Trophoblast cell (in vitro differentiated cells and primary cell): ENCODE measurements at regions not wholly inside any gene's neighbourhood (a gene's known extent, or its start where the extent isn't known, plus 50 kb on each side); places are given as distances from the start of the nearest gene placed in this dataset.

Experiments used
- DNase-seq, 2 donors: peaks; one replicate each; pipeline ENCODE4 v3.0.0-alpha.2; 2016
- H2AFZ ChIP-seq: 2 replicates; pipeline ENCODE4 v1.6.1; 2013; ENCODE audit warnings: low read length, moderate library complexity, mild to moderate bottlenecking; ENCODE audit not compliant: insufficient read depth, poor library complexity
- H2AK5ac ChIP-seq: 2 replicates; pipeline ENCODE4 v1.6.1; 2013; ENCODE audit warnings: mild to moderate bottlenecking, low read length
- H2BK120ac ChIP-seq: 2 replicates; pipeline ENCODE4 v1.6.1; 2013; ENCODE audit warnings: low read length, mild to moderate bottlenecking, moderate library complexity; ENCODE audit not compliant: insufficient read depth, poor library complexity
- H2BK12ac ChIP-seq: 2 replicates; pipeline ENCODE4 v1.6.1; 2013; ENCODE audit warnings: mild to moderate bottlenecking, low read length, moderate library complexity
- H2BK5ac ChIP-seq: 2 replicates; pipeline ENCODE4 v1.6.1; 2013; ENCODE audit warnings: low read length, low read depth, moderate library complexity, mild to moderate bottlenecking; ENCODE audit not compliant: poor library complexity
- H3K14ac ChIP-seq: 2 replicates; pipeline ENCODE4 v1.6.1; 2013; ENCODE audit warnings: mild to moderate bottlenecking, low read length
- H3K18ac ChIP-seq: 2 replicates; pipeline ENCODE4 v1.6.1; 2013; ENCODE audit warnings: mild to moderate bottlenecking, low read length
- H3K23ac ChIP-seq: 2 replicates; pipeline ENCODE4 v1.6.1; 2013; ENCODE audit warnings: low read length
- H3K27ac ChIP-seq: 2 replicates; pipeline ENCODE4 v1.5.1; 2013; ENCODE audit warnings: low read depth, mild to moderate bottlenecking, inconsistent platforms, low read length, moderate library complexity
- H3K27me3 ChIP-seq: 2 replicates; pipeline ENCODE4 v1.6.1; 2013; ENCODE audit warnings: inconsistent platforms, mild to moderate bottlenecking, low read length, moderate library complexity; ENCODE audit not compliant: insufficient read depth
- H3K36me3 ChIP-seq, 2 experiments: 1 replicate in 1 of 2; 2 replicates in 1 of 2; pipeline ENCODE4 v1.6.1; 2013; ENCODE audit warnings: low read length in 2 of 2, mild to moderate bottlenecking in 2 of 2, moderate library complexity in 1 of 2; ENCODE audit not compliant: insufficient read depth in 2 of 2, control insufficient read depth in 1 of 2
- H3K4ac ChIP-seq: 2 replicates; pipeline ENCODE4 v1.6.1; 2013; ENCODE audit warnings: low read depth, mild to moderate bottlenecking, low read length, moderate library complexity
- H3K4me1 ChIP-seq, 2 experiments: 1 replicate in 1 of 2; 2 replicates in 1 of 2; pipeline ENCODE4 v1.6.1; 2013; ENCODE audit warnings: low read length in 2 of 2, mild to moderate bottlenecking in 2 of 2, moderate library complexity in 1 of 2; ENCODE audit not compliant: insufficient read depth in 2 of 2, control insufficient read depth in 1 of 2
- H3K4me2 ChIP-seq: 2 replicates; pipeline ENCODE4 v1.6.1; 2013; ENCODE audit warnings: inconsistent platforms, mild to moderate bottlenecking, low read length, moderate library complexity
- H3K4me3 ChIP-seq: 2 replicates; pipeline ENCODE4 v1.5.1; 2013; ENCODE audit warnings: mild to moderate bottlenecking, low read depth, low read length, inconsistent platforms
- H3K79me1 ChIP-seq: one replicate; pipeline ENCODE4 v1.6.1; 2013; ENCODE audit warnings: low read length
- H3K79me2 ChIP-seq: 2 replicates; pipeline ENCODE4 v1.6.1; 2013; ENCODE audit warnings: low read length, mild to moderate bottlenecking; ENCODE audit not compliant: control insufficient read depth, insufficient read depth, poor library complexity
- H3K9ac ChIP-seq: 2 replicates; pipeline ENCODE4 v1.6.1; 2013; ENCODE audit warnings: mild to moderate bottlenecking, low read length
- H3K9me3 ChIP-seq: 2 replicates; pipeline ENCODE4 v1.6.1; 2013; ENCODE audit warnings: low read depth, mild to moderate bottlenecking, control low read depth, inconsistent platforms, low read length; ENCODE audit not compliant: insufficient read depth
- H4K12ac ChIP-seq: 2 replicates; pipeline ENCODE4 v1.6.1; 2013; ENCODE audit warnings: low read depth, mild to moderate bottlenecking, low read length, moderate library complexity
- H4K8ac ChIP-seq: 2 replicates; pipeline ENCODE4 v1.6.1; 2013; ENCODE audit warnings: low read depth, mild to moderate bottlenecking, low read length, moderate library complexity
- H4K91ac ChIP-seq: one replicate; pipeline ENCODE4 v1.6.1; 2013; ENCODE audit warnings: low read depth, mild to moderate bottlenecking, low read length, moderate library complexity
- WGBS: extraction: QIAGEN DNeasy Blood & Tissue Kit; methylation state at CpG from one replicate; pipeline ENCODE4 v1.1.7; 2013; ENCODE audit warnings: missing lambda C conversion rate; ENCODE audit not compliant: insufficient read length, insufficient coverage; ENCODE audit errors: extremely low coverage; 5-methylcytosine and 5-hydroxymethylcytosine counted together

GRCh38 chr18:75880266-75880665 lies 452.8 kb upstream of the SMIM21 start:
- Histone ChIP-seq H3K4ac (no peak overlapping the region), H4K12ac (no peak overlapping the region), H3K79me2 (no peaks in the 10 kb centered on the region), H3K4me1 (no peaks in the 10 kb centered on the region), H4K91ac (no peak overlapping the region), H3K23ac (no peak overlapping the region), H2BK120ac (no peak overlapping the region), H2AFZ (no peak overlapping the region), H3K14ac (no peak overlapping the region), H3K9ac (no peak overlapping the region), H3K4me2 (no peak overlapping the region), H3K9me3 (peaks cover 2% of the 10 kb centered on the region), H2AK5ac (no peak overlapping the region), H3K79me1 (no peaks in the 10 kb centered on the region), H3K18ac (no peak overlapping the region), H2BK5ac (no peak overlapping the region), H3K36me3 (no peaks in the 10 kb centered on the region), H3K4me3 (no peak overlapping the region), H3K27ac (no peak overlapping the region), H2BK12ac (no peak overlapping the region), H4K8ac (no peak overlapping the region), H3K27me3 (no peaks in the 10 kb centered on the region)
- no peak for DNase-seq
- no CpG with 5 or more reads among the region's 12 CpGs for whole genome bisulfite sequencing

- no CpG with 5 or more reads among the region's 3 CpGs for WGBS
These were observed 451.7 kb upstream of the SMIM21 start for GRCh38 chr18:75879196-75879595.

GRCh38 chr18:75875559-75875958 lies 448.1 kb upstream of the SMIM21 start:
- Histone ChIP-seq H4K8ac (no peak overlapping the region), H2AFZ (no peak overlapping the region), H3K14ac (no peak overlapping the region), H2AK5ac (no peak overlapping the region), H3K4ac (no peak overlapping the region), H3K18ac (no peak overlapping the region), H3K4me3 (no peak overlapping the region), H2BK5ac (no peak overlapping the region), H4K91ac (no peak overlapping the region), H3K36me3 (no peaks in the 10 kb centered on the region), H3K27me3 (no peaks in the 10 kb centered on the region), H3K79me1 (no peaks in the 10 kb centered on the region), H3K4me2 (no peak overlapping the region), H3K9me3 (peaks cover 2% of the 10 kb centered on the region), H4K12ac (no peak overlapping the region), H3K23ac (no peak overlapping the region), H3K9ac (no peak overlapping the region), H2BK120ac (no peak overlapping the region), H2BK12ac (no peak overlapping the region), H3K79me2 (no peaks in the 10 kb centered on the region), H3K27ac (no peak overlapping the region), H3K4me1 (no peaks in the 10 kb centered on the region)
- DNase-seq = no peak
- WGBS = no CpG with 5 or more reads among the region's 10 CpGs

More at GRCh38 chr18:75879196-75879595, 451.7 kb upstream of the SMIM21 start:
- no peaks in the 10 kb centered on the region for H3K79me2 ChIP-seq
- H3K18ac ChIP-seq = no peak overlapping the region
- no peaks in the 10 kb centered on the region for H3K27me3 ChIP-seq
- no peak overlapping the region for H3K14ac ChIP-seq
- no peak overlapping the region for H2AFZ ChIP-seq
- no peak overlapping the region for H3K23ac ChIP-seq
- H3K4ac ChIP-seq = no peak overlapping the region
- H2BK12ac ChIP-seq = no peak overlapping the region
- no peak overlapping the region for H4K12ac ChIP-seq
- no peak overlapping the region for H2BK120ac ChIP-seq
- no peak overlapping the region for H2BK5ac ChIP-seq
- H4K8ac ChIP-seq = no peak overlapping the region
- no peak overlapping the region for H3K4me3 ChIP-seq
- H2AK5ac ChIP-seq = no peak overlapping the region
- no peaks in the 10 kb centered on the region for H3K4me1 ChIP-seq
- H3K79me1 ChIP-seq = no peaks in the 10 kb centered on the region
- no peak for DNase-seq
- H3K9me3 ChIP-seq = peaks cover 2% of the 10 kb centered on the region
- H3K9ac ChIP-seq = no peak overlapping the region
- no peaks in the 10 kb centered on the region for H3K36me3 ChIP-seq
- no peak overlapping the region for H3K4me2 ChIP-seq
- no peak overlapping the region for H3K27ac ChIP-seq
- no peak overlapping the region for H4K91ac ChIP-seq

- H2BK120ac ChIP-seq = no peak overlapping the region
- DNase-seq = no peak
- peaks cover 3 to 4% of the 10 kb centered on the region in 2 experiments for H3K4me1 ChIP-seq
- H2AK5ac ChIP-seq = no peak overlapping the region
- no peak overlapping the region for H3K14ac ChIP-seq
- H4K8ac ChIP-seq = no peak overlapping the region
- WGBS = no CpG with 5 or more reads among the region's 11 CpGs
- no peak overlapping the region for H3K27ac ChIP-seq
- peaks cover 2% of the 10 kb centered on the region for H3K9me3 ChIP-seq
- no peak overlapping the region for H3K18ac ChIP-seq
- H3K36me3 ChIP-seq = no peaks in the 10 kb centered on the region
- no peaks in the 10 kb centered on the region for H3K79me2 ChIP-seq
- H3K4me3 ChIP-seq = no peak overlapping the region
- H2BK5ac ChIP-seq = no peak overlapping the region
- H2AFZ ChIP-seq = no peak overlapping the region
- no peak overlapping the region for H3K4ac ChIP-seq
- H4K12ac ChIP-seq = no peak overlapping the region
- H3K79me1 ChIP-seq = no peaks in the 10 kb centered on the region
- H3K9ac ChIP-seq = no peak overlapping the region
- no peak overlapping the region for H2BK12ac ChIP-seq
- no peak overlapping the region for H3K23ac ChIP-seq
- H3K4me2 ChIP-seq = no peak overlapping the region
- H3K27me3 ChIP-seq = no peaks in the 10 kb centered on the region
- no peak overlapping the region for H4K91ac ChIP-seq
These were observed 447.0 kb upstream of the SMIM21 start for GRCh38 chr18:75874401-75875089.
